EL (cell line): ENCODE measurements at regions not wholly inside any gene's neighbourhood (a gene's known extent, or its start where the extent isn't known, plus 50 kb on each side); places are given as distances from the start of the nearest gene placed in this dataset.

Experiments used
- DNase-seq: peaks from one replicate; pipeline ENCODE4 v3.0.0-alpha.2; 2016

DNA sequence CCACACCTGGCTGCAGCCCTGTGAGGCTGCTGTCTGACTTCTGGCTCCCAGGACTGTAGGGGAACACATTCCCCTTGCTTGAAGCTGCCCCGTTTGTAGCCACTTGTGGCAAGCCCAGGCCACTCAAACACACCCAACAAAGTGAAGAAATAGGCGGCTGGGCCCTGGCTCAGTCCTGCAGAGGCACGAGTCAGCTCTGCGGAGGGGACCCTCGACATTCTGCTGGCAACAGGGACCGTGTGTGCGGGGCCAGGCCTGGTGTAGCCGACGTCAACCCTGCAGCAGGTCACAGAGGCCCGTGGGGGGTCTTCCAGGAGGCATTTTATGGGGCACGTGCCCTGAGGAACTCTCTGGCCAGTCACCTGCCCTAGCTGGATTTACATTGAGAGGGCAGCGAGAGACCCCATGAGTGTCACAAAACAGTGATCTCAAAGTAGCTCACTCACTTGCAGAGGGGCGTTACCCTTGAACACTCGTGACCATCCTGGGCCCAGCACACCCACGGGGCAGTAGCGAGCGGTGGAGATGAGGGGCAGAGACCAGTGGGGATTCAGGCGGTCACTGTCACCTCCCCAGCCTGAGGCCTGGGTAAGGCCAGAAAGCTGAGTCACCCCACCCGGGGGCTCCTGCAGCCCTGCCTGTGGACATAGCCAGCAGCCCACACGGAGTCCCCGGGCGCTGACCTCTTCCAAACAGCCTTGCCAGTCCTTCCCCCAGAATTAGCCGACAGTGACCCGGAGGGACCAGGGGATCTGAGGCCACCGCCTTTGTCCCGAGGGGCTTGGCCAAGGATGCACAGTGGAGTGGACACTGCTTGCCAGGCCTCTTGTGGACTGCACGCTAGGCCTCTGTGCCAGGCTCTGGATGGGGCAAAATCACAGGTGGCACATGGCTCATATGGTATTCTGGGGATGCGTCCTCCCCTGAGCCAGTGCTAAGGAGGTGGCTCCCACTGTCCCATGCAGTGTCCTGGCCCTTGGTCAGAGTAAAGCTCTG lies 139.5 kb downstream of the CTTN start:
- DNase-seq, result no peak

DNA sequence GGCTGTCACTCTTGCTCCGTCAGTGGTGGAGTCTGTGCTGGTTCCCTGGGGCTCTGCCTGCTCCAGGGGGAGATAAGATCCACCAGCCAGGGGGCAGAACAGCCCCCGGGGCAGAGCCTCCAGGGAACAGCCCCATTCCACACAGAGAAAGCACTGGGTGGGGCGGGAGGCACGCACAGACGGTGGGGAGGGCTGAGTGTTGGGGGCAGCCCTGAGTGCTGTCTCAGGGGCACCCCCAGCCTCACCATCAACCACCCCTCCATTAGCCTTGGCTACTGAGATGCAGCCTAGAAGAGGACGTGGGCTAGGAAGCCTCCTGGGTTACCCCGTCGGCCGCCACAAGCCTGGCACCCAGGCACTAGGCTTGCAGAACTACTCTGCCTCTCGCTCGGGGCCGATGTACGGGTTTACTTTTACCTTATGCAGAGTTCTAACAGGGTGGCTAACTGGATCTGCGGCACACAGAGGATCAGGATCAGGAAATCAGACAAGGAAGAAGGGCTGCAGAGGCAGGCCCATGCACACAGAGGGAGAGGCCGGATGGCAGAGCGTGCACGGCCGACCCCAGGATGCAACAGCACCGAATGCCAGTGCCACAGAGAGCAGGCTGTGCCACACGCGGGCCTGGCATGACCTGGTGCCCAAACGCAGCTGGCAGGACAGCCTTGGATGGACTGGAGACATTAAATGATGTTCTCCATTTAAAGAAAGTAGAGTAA lies 140.5 kb downstream of the CTTN start:
- no peak for DNase-seq

- DNase-seq, result no peak
Measured at GRCh38 chr11:70539360-70540095, 141.2 kb downstream of the CTTN start.

- no peak for DNase-seq
Measured at GRCh38 chr11:70540196-70540595, 141.9 kb downstream of the CTTN start.

DNA sequence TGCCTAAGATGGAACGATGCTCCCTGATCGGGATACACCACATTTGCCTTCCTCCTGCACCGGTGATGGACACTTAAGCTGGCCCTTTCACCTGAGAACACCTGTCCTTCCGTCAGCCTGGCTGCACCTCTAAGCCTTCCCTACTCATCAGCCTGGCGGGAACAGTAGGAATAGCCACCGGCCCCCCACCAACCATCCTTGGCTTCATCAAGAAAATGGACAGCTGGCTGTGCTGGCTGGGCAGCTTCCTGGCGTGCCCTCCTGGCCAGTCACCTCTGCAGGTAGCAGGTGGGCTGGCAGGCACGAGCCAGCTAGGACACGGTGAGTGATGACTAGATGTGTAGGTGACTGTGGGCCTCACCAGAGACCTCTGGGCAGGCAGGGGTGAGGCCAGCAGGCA lies 142.8 kb downstream of the CTTN start:
- DNase-seq, result no peak

GRCh38 chr11:70541699-70542098 lies 143.4 kb downstream of the CTTN start:
- DNase-seq, result no peak

DNA sequence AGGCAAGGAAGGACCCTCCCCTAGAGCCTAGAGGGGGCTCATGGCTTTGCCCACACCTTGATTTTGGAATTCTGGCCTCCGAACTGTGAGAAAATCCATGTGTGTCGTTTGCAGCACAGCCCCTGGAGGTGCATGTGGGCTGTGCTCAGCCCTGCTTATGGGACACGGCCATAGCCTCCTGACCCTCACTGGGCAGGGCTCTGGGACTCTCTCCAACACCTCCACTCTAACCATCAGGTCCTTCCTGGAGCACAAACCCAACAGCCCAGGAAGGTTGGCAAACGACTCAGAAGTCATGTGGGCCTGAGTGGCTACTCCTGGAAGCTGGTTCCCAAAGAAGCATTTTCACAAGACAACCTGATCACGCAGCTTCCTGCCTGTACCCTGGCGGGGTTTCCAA lies 144.1 kb downstream of the CTTN start:
- DNase-seq, result no peak

DNA sequence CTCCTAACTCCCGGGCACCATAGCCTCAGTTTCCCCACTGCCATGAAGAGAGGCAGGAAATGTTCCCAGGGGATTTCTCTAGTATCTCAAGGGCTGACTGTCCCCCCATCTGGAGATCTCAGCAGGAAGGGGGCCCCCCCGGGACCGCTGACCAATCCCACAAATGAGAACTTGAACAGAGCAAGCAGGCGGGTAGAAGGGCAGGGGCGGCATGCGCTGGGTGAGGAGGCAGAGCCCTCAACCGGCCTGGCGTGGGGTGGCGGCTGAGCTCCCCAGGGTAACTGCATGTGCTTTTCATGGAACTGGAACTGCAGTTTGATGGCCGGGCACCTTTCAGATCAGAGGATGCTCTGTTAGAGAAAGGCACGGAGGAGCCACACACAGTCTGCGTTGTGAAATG lies 144.5 kb downstream of the CTTN start:
- no peak for DNase-seq

- no peak for DNase-seq
Measured at GRCh38 chr11:70543611-70544010, 145.3 kb downstream of the CTTN start.

DNA sequence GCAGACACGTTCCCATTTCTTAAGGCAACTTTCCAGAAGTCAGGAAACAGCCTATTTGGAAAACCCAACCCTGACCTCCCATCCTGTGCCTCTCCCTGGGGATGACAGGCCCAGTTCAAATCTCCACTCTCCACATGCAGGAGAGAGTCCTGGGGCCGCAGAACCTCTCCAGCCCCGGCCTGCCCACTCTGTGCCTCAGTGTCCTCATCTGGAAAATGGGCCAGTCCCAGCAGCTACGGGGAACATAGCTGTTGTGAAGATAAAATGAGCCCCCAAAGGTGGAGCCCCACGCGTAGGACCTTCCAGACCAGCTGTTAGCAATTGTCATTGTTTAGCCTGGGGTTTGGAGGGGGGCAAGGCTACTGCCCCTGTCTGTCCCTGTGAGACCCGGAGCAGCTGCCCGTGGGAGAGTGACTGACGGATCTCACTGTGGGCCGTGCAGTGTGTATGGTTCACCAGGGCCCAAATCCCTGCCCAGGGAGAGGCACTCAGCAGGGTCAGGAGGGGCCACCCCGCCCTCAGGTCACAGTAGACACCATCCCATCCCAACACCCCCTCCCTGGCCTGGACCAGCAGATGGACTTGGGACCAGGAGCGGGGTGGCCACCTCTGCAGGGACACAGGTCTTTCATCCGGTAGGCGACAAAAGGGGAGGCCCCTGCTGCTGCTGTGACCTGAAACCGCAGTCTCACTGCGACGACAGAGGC lies 145.9 kb downstream of the CTTN start:
- no peak for DNase-seq

- DNase-seq, result no peak
Measured at GRCh38 chr11:70544774-70545609, 146.7 kb downstream of the CTTN start.

DNA sequence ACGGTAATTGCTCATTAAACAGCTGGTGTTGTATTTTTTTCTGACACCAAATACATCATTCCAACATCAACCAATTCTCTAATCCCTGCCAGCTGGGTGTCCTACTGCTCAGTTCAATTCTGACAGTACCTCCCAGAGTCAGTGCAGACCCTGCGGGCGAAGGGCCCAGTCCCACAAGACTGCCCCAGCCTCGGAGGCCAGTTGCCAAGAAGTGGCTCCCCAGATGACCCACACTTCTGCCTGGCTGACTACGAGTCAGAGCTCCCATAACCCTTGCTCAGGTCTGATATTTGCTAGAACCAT lies 147.2 kb downstream of the CTTN start:
- no peak for DNase-seq

DNA sequence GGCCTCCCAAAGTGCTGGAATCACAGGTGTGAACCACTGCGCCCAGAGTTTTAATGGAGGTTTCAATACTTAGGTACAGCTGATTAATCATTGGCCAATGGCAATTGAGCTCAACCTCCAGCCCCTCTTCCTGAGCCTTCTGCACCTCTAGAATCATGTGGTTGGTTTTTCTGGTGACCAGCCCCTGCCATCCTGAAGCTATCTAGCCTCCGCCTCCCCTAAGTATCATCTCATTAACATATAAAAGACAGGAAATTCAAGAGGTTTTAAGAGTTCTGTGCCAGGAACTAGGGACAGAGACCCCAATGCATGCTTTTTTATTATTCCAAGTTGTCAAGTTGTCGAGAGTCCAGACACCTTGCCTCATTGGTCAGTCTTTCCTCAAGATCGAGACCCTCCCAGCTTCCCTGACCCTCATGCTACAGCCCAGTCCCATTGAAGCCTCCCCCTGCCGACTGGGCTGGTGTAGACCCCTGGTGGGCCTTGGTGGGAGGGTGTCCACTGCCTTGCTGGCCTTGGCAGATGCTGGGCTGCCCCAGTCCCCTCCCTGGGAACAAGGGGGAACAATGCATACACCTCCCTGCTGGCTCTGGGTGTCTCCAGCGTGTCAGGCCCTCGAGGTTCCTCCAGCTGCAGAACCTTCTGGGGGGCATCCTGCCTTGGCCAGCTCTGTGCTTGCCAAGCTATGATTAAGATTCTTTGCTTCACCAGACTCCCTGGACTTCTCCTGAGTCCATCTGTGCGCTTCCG lies 148.0 kb downstream of the CTTN start:
- DNase-seq, result no peak

- DNase-seq, result no peak
Measured at GRCh38 chr11:70547386-70547785, 149.1 kb downstream of the CTTN start.

GRCh38 chr11:70547821-70548670 lies 149.7 kb downstream of the CTTN start:
- DNase-seq, result no peak

GRCh38 chr11:70548976-70549375 lies 150.6 kb downstream of the CTTN start:
- DNase-seq, result no peak

DNA sequence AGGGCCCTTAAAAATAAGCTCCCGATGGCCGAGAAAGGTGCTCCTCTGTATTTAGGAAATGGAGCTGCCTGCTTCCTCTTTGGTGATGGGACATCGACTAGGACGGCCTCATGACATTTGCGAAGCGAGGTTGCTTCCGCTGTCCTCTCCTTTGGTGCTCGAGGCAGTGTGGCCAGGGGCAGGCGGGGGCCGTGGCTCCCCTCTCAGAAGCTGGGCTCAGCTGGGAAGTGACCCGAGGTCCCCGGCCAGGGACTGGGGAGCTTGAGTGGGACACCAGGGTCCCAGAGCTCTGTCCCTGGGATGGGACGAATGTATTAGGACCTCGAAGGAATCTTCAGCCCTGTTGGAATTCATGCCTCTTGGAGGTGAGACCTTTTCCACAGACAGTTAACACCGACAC lies 151.1 kb downstream of the CTTN start:
- DNase-seq, result no peak

DNA sequence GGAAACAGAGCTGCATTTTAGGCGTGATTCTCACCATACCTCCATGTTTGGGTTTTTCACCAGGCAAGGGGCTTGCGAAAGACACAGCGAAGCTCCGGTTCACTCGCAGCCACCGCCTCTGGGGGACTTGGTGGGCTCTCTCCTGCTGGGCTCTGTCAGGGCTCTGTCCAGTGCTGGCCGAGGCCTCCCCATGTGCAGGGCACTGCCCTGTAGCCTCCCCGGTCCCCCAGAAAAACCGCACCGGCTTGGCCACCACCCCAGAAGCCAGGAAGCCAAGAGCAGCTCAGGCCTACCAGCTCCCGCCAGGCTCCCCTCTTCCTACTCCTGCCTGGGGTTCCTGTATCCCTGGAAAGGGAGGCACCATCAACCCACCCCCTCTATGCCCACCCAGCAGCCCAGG lies 151.5 kb downstream of the CTTN start:
- DNase-seq, result no peak

DNA sequence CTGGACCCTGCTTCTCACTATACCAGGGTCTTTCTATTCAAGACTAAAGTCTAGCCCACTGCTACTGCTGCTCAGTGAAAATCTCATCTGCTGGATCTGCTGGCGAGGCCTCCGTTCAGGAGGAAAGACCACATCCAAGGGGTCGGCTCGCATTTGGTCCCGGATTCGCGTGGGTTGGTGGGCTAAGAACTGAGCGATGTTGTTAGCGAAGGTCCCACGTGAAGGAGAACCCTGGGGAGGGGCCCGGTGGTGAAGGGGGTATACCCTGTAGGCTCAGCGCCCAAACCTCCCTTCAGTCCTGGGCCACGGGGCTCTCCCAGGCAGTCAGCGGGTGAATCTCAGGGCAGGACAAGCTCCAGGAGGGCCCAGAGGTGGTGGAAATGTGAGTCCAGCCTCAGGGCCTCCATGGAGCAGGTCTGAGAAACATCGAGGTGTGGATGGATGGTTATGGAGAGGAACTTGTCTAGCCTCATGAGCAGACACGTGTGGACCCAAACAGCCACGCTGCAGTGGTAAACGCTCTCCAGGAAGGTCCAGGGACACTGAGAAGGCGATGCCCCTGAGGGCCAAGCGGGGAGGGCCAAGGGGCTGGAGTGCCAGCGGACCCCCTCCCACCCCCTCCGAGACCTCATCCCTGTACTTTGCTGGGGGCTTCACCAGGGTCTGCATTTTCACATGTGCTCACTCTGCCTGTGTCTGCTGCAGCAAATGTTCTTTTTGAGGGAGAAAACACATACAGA lies 152.3 kb downstream of the CTTN start:
- DNase-seq, result no peak
